ENCODE measurements at regions not wholly inside any gene's neighbourhood (a gene's known extent, or its start where the extent isn't known, plus 50 kb on each side); places are given as distances from the start of the nearest gene placed in this dataset.

- intact Hi-C loops (cut with DNase I): no loop called here
- H3K4me3 ChIP-seq: no peak overlapping the region
- no peaks in the 10 kb centered on the region for H3K9me3 ChIP-seq
- no peak overlapping the region for H3K27ac ChIP-seq
- no peaks in the 10 kb centered on the region for H3K4me1 ChIP-seq (ENCODE audit: insufficient read depth)
- TF ChIP-seq EP300 (IDR thresholded peaks at IDR 0.05) (no peak), CTCF (IDR thresholded peaks at IDR 0.05) (no peak), POLR2A (IDR thresholded peaks at IDR 0.05) (no peak)
- H3K36me3 ChIP-seq: no peaks in the 10 kb centered on the region
- DNase-seq: no peak
- no peaks in the 10 kb centered on the region for H3K27me3 ChIP-seq
Observed at GRCh38 chr14:37697489-37698121, 102.2 kb downstream of the TTC6 start.

DNA sequence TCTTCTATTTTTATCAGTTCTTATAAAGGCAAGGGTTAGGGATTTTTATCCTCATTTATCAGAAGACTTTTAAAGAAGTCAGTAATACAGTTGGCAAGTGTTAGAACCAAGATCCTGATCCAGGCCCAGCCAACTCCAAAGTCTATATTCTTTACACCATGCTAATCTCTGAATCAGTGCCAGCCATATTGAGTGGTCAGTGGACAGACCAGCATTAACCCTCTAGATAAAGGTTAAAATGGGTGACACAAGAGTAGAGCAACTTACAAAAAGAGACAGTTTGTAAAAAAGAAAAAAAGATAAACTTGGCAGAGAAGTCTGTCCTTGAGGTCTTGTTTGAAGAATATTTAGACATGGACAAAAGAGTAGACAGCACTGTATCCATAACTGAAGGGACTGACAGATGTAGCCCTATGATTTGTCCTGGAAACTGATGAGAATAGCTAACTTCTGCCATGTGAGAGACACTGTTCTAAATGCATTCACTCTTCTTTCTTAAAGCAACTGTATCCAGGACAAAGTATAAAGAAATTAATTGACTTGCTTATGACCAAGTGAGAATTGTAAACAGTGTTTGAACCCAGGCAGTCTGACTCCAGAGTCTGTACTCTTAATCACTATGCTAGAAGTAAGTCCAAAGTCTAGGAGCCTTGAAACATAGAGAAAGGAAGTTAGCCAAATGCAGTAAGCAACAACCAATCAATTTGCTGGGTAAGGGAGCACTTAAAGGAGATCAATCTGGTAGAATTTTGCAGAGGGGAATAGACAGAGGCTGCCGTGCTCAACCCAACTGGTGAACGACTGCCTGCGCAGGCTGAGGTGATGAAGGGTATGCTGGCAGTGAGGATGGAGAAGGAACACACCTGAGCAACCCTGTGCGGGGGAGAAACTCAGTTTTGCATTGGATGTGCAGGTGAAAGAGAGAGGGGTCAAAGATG, 103.7 kb downstream of the TTC6 start:
- H3K9me3 ChIP-seq: no peaks in the 10 kb centered on the region
- intact Hi-C loops (cut with DNase I): no loop called here
- H3K4me3 ChIP-seq: no peak overlapping the region
- H3K36me3 ChIP-seq: no peaks in the 10 kb centered on the region
- H3K27me3 ChIP-seq: no peaks in the 10 kb centered on the region
- no peak for DNase-seq
- H3K4me1 ChIP-seq (ENCODE audit: insufficient read depth): no peaks in the 10 kb centered on the region
- no peak overlapping the region for H3K27ac ChIP-seq
- WGBS, 3 donors: 84 to 87% (median 87%) methylated on average over 4 of the region's 4 CpGs
- TF ChIP-seq POLR2A (IDR thresholded peaks at IDR 0.05) (no peak), CTCF (IDR thresholded peaks at IDR 0.05) (no peak), EP300 (IDR thresholded peaks at IDR 0.05) (no peak)

DNA sequence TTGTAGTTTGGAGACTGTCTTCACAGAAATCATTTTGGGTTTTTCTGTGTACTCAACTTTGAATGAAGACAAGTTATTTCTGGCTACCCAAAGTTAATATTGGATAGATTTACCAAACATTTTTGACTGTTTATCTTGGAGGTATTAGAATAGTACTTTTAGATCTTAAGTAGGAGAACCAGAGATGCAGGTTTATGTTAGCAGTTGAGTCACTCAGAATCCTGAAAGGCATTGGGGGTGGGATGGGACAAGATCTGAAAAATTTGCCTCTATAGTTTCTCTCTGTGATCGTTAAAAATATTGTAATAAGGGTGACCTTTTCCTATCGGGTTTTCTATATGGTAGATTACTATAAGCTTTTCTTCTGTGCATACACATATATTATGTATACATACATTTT, 112.3 kb downstream of the TTC6 start:
- 74 to 86% (median 82%) methylated on average over 2 of the region's 2 CpGs for WGBS, 3 donors
- TF ChIP-seq EP300 (IDR thresholded peaks at IDR 0.05) (no peak), POLR2A (IDR thresholded peaks at IDR 0.05) (no peak), CTCF (IDR thresholded peaks at IDR 0.05) (no peak)
- no peaks in the 10 kb centered on the region for H3K4me1 ChIP-seq (ENCODE audit: insufficient read depth)
- H3K27ac ChIP-seq: no peak overlapping the region
- DNase-seq: no peak
- no peak overlapping the region for H3K4me3 ChIP-seq
- intact Hi-C loops (cut with DNase I): loop anchor here in 1 of 4 donors (5.0 kb wide), 1 partner anchor 1310 kb away; no protein-coding TSS in a partner anchor
- no peaks in the 10 kb centered on the region for H3K27me3 ChIP-seq
- no peaks in the 10 kb centered on the region for H3K9me3 ChIP-seq
- no peaks in the 10 kb centered on the region for H3K36me3 ChIP-seq

GRCh38 chr14:37708481-37708880, 113.1 kb downstream of the TTC6 start:
- TF ChIP-seq EP300 (IDR thresholded peaks at IDR 0.05): no peak
- TF ChIP-seq CTCF (IDR thresholded peaks at IDR 0.05): no peak
- no peak for TF ChIP-seq POLR2A (IDR thresholded peaks at IDR 0.05)

More at GRCh38 chr14:37708481-37708880, 113.1 kb downstream of the TTC6 start:
- Histone ChIP-seq H3K27me3 (no peaks in the 10 kb centered on the region), H3K4me1 (ENCODE audit: insufficient read depth) (no peaks in the 10 kb centered on the region), H3K36me3 (no peaks in the 10 kb centered on the region), H3K27ac (no peak overlapping the region), H3K4me3 (no peak overlapping the region), H3K9me3 (no peaks in the 10 kb centered on the region)
- WGBS, 3 donors: 9 to 29% (median 16%) methylated on average over 2 of the region's 2 CpGs
- intact Hi-C loops (cut with DNase I): loop anchor here in 1 of 4 donors (5.0 kb wide), 1 partner anchor 1311 kb away; no protein-coding TSS in a partner anchor
- no peak for DNase-seq

All from ovary (tissue), 7 donors.